Neural progenitor cell (in vitro differentiated cells): ENCODE measurements at regions not wholly inside any gene's neighbourhood (a gene's known extent, or its start where the extent isn't known, plus 50 kb on each side); places are given as distances from the start of the nearest gene placed in this dataset.

Experiments
- DNase-seq: peaks from one replicate; pipeline ENCODE4 v3.0.0-alpha.2; 2016; ENCODE audit warnings: low spot score
- H2AFZ ChIP-seq: fragments of 200-600 bp; sonication (generic); replicated peaks from 2 replicates; pipeline ENCODE4 v1.6.1; 2016; ENCODE audit warnings: antibody characterized with exemption
- H3F3A ChIP-seq: fragments of 200-600 bp; sonication (generic); 2 replicates; pipeline ENCODE4 v1.6.1; 2016; ENCODE audit warnings: antibody characterized with exemption, low read depth
- H3K27ac ChIP-seq: fragments of 200-600 bp; sonication (generic); 2 replicates; pipeline ENCODE4 v1.5.1; 2016; ENCODE audit warnings: mild to moderate bottlenecking
- H3K27me3 ChIP-seq: fragments of 200-600 bp; sonication (generic); 2 replicates; pipeline ENCODE4 v1.6.1; 2016; ENCODE audit warnings: mild to moderate bottlenecking, moderate library complexity
- H3K36me3 ChIP-seq: fragments of 200-600 bp; sonication (generic); 2 replicates; pipeline ENCODE4 v1.5.1; 2016
- H3K4me1 ChIP-seq: fragments of 200-600 bp; sonication (generic); 2 replicates; pipeline ENCODE4 v1.6.1; 2016; ENCODE audit warnings: mixed run types
- H3K4me2 ChIP-seq: fragments of 200-600 bp; sonication (generic); 2 replicates; pipeline ENCODE4 v1.6.1; 2016
- H3K4me3 ChIP-seq: fragments of 200-600 bp; sonication (generic); 2 replicates; pipeline ENCODE4 v1.5.1; 2016
- H3K79me2 ChIP-seq: fragments of 200-600 bp; sonication (generic); 2 replicates; pipeline ENCODE4 v1.6.1; 2016; ENCODE audit warnings: low read depth
- H3K9ac ChIP-seq: fragments of 200-600 bp; sonication (generic); 2 replicates; pipeline ENCODE4 v1.6.1; 2016
- H3K9me3 ChIP-seq: fragments of 200-600 bp; sonication (generic); 2 replicates; pipeline ENCODE4 v1.5.1; 2016; ENCODE audit warnings: low read depth
- H4K20me1 ChIP-seq: fragments of 200-600 bp; sonication (generic); 2 replicates; pipeline ENCODE4 v1.6.1; 2016; ENCODE audit warnings: low read depth
- H3K27ac Mint-ChIP-seq: 3 replicates; pipeline ENCODE4 v1.8.0; 2021; ENCODE audit warnings: mixed read lengths
- H3K27me3 Mint-ChIP-seq: 2 replicates; pipeline ENCODE4 v1.8.0; 2022; ENCODE audit warnings: low read depth, mild to moderate bottlenecking, inconsistent platforms, moderate library complexity, mixed read lengths; ENCODE audit not compliant: insufficient read depth
- H3K36me3 Mint-ChIP-seq: 3 replicates; pipeline ENCODE4 v1.8.0; 2021; ENCODE audit warnings: mixed read lengths
- H3K4me1 Mint-ChIP-seq: 3 replicates; pipeline ENCODE4 v1.8.0; 2021; ENCODE audit warnings: mixed read lengths
- H3K4me3 Mint-ChIP-seq: 3 replicates; pipeline ENCODE4 v1.8.0; 2021; ENCODE audit warnings: mild to moderate bottlenecking, moderate library complexity, mixed read lengths
- H3K9me3 Mint-ChIP-seq: 3 replicates; pipeline ENCODE4 v1.8.0; 2020; ENCODE audit warnings: mixed read lengths
- EZH2 ChIP-seq: fragments of 200-600 bp; sonication (generic); IDR thresholded peaks from 2 replicates; pipeline ENCODE4 v1.6.1; 2017; ENCODE audit warnings: antibody characterized with exemption, mild to moderate bottlenecking, moderate library complexity
- EZH2phosphoT487 ChIP-seq: fragments of 200-600 bp; sonication (generic); IDR thresholded peaks from 2 replicates; pipeline ENCODE4 v1.6.1; 2017; ENCODE audit warnings: antibody characterized with exemption
- TF ChIP-seq, protein P1 (sequence below): fragments of 200-600 bp; sonication (generic); IDR thresholded peaks from 2 replicates; pipeline ENCODE4 v1.5.1; 2017; ENCODE audit warnings: antibody characterized with exemption, mild to moderate bottlenecking

DNA sequence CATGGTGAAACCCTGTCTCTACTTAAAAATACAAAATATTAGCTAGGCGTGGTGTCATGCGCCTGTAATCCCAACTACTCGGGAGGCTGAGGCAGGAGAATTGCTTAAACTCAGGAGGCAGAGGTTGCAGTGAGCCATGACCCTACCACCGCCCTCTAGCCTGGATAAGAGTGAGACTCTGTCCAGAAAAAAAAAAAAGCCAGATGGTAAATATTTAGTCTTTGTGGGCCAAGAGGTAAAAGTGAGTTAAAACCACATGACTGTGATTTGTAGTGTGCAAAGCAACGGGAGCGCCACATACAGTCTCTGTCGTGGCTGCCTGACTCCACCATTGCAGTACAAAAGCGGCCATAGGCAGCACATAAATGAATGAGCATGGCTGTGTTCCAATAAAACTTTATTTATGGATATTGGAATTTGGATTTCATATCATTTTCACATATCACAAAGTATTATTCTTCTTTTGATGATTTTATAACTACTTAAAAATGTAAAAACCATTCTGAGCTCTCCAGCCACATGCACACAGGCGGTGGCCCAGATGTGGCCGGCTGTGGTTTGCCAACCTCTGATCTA lies 51.8 kb upstream of the CASZ1 start:
- peaks cover 11% of the 10 kb centered on the region for H3K4me1 Mint-ChIP-seq
- Histone ChIP-seq H3F3A (peaks cover 3% of the 10 kb centered on the region), H3K36me3 (no peaks in the 10 kb centered on the region), H3K27me3 (no peaks in the 10 kb centered on the region), H3K9ac (no peak overlapping the region), H3K27ac (no peak overlapping the region), H3K4me3 (no peak overlapping the region), H3K4me2 (no peak overlapping the region), H2AFZ (no peak overlapping the region), H4K20me1 (no peaks in the 10 kb centered on the region), H3K79me2 (no peaks in the 10 kb centered on the region), H3K9me3 (peaks cover 7% of the 10 kb centered on the region), H3K4me1 (no peaks in the 10 kb centered on the region)
- TF ChIP-seq, protein P1, sequence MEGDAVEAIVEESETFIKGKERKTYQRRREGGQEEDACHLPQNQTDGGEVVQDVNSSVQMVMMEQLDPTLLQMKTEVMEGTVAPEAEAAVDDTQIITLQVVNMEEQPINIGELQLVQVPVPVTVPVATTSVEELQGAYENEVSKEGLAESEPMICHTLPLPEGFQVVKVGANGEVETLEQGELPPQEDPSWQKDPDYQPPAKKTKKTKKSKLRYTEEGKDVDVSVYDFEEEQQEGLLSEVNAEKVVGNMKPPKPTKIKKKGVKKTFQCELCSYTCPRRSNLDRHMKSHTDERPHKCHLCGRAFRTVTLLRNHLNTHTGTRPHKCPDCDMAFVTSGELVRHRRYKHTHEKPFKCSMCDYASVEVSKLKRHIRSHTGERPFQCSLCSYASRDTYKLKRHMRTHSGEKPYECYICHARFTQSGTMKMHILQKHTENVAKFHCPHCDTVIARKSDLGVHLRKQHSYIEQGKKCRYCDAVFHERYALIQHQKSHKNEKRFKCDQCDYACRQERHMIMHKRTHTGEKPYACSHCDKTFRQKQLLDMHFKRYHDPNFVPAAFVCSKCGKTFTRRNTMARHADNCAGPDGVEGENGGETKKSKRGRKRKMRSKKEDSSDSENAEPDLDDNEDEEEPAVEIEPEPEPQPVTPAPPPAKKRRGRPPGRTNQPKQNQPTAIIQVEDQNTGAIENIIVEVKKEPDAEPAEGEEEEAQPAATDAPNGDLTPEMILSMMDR, result no peak
- TF ChIP-seq EZH2phosphoT487 (no peak), EZH2 (no peak)
- DNase-seq, result no peak
- H3K36me3 Mint-ChIP-seq, result peaks cover 4% of the 10 kb centered on the region
- peaks cover 22% of the 10 kb centered on the region for H3K27me3 Mint-ChIP-seq
- H3K27ac Mint-ChIP-seq, result peak overlapping the region; percentile 79
- peak overlapping the region; percentile 37 for H3K4me3 Mint-ChIP-seq
- peaks cover 30% of the 10 kb centered on the region for H3K9me3 Mint-ChIP-seq

DNA sequence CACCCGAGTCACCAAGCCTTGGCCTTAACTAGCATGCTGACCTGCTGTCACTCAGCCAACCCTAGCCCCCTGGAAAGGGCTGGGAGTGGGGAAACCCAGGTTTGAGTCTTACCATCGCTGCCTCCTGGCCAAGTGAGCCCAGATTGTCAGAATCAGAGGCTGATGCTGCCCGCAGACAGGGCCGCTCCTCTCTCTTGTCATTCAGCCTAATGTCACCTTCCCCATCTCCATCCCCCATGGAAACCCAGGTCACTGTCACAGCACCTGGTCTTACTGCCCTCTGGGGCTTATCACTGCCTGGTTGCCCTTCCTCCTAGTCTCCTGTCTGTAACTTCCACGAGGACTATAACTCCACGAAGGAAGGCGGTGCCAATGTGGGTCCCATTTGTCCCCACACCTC lies 53.6 kb upstream of the CASZ1 start:
- no peaks in the 10 kb centered on the region for H3K36me3 ChIP-seq
- no peak for DNase-seq
- no peaks in the 10 kb centered on the region for H3K79me2 ChIP-seq
- Mint-ChIP-seq H3K4me3 (no peak overlapping the region), H3K27ac (peak overlapping the region; percentile 52), H3K9me3 (peaks cover 16% of the 10 kb centered on the region), H3K4me1 (peaks cover 11% of the 10 kb centered on the region), H3K27me3 (peaks cover 12% of the 10 kb centered on the region), H3K36me3 (peaks cover 2% of the 10 kb centered on the region)
- TF ChIP-seq EZH2 (no peak), EZH2phosphoT487 (no peak)
- H3K9me3 ChIP-seq, result no peaks in the 10 kb centered on the region
- H3K27me3 ChIP-seq, result no peaks in the 10 kb centered on the region
- no peaks in the 10 kb centered on the region for H4K20me1 ChIP-seq
- H3F3A ChIP-seq, result peaks cover 3% of the 10 kb centered on the region
- H2AFZ ChIP-seq, result no peak overlapping the region
- H3K4me1 ChIP-seq, result no peaks in the 10 kb centered on the region
- H3K27ac ChIP-seq, result no peak overlapping the region
- H3K9ac ChIP-seq, result no peak overlapping the region
- no peak overlapping the region for H3K4me3 ChIP-seq
- no peak overlapping the region for H3K4me2 ChIP-seq

DNA sequence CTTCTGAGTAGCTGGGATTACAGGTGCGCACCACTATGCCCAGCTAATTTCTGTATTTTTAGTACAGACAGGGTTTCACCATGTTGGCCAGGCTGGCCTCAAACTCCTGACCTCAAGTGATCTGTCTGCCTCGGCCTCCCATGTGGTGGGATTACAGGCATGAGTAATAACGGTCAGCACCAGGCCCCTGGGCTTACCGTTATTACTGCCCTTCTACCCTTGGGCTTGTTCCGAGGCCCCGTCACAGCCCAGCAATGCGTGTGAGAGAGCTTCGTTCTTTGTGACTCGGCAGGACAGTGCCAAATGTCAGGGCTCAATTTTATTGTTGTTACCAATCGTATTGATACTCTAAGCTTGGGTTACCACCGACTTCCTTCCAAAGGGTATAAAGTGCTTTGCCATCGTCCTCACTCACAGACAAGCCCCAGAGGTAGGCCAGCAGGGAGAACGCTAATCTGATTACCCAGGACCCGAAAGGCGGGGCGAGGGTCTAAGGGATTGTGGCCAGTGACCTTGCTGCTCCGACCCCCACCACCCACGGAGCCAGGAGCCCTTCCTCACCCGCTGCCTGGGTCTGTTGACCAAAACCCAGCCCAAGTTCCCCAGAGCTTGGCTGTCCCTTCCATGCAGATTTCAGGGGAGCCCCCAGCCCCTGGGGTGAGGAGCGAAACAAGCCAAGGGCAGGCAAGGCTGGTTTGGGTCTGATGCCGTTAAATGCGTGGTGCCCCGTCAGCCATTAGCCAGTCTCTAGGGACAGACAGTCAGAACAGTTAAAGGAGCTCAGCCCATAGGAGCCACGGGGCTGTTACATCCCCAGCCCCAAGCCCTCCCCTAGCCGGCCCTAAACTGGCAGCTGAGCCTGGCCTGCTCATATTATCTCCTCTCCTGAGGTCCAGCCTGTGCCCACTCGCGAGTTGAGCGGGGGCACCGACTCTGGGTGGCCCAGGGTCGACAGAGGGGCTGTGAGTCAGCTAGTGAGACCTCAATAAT lies 54.9 kb upstream of the CASZ1 start:
- peaks cover 11% of the 10 kb centered on the region for H3K4me1 Mint-ChIP-seq
- Histone ChIP-seq H4K20me1 (no peaks in the 10 kb centered on the region), H3K36me3 (no peaks in the 10 kb centered on the region), H3K9me3 (no peaks in the 10 kb centered on the region), H2AFZ (no peak overlapping the region), H3K4me3 (no peak overlapping the region), H3K4me1 (no peaks in the 10 kb centered on the region), H3K27me3 (no peaks in the 10 kb centered on the region), H3K4me2 (peak overlapping the region; percentile 23), H3K27ac (no peak overlapping the region), H3K79me2 (no peaks in the 10 kb centered on the region), H3K9ac (no peak overlapping the region), H3F3A (peaks cover 3% of the 10 kb centered on the region)
- no peak overlapping the region for H3K27ac Mint-ChIP-seq
- no peak for TF ChIP-seq EZH2phosphoT487
- TF ChIP-seq, protein P1, result no peak
- TF ChIP-seq EZH2, result no peak
- no peak for DNase-seq
- H3K4me3 Mint-ChIP-seq, result no peak overlapping the region
- peaks cover 13% of the 10 kb centered on the region for H3K27me3 Mint-ChIP-seq
- peaks cover 2% of the 10 kb centered on the region for H3K36me3 Mint-ChIP-seq
- H3K9me3 Mint-ChIP-seq, result peaks cover 11% of the 10 kb centered on the region
